Liver (tissue), 3 donors: ENCODE measurements at regions not wholly inside any gene's neighbourhood (a gene's known extent, or its start where the extent isn't known, plus 50 kb on each side); places are given as distances from the start of the nearest gene placed in this dataset.

Experiments
- EGR1 ChIP-seq, 2 donors: IDR thresholded peaks; 2 replicates each; pipeline ENCODE4 v1.6.1; 2016 to 2018; ENCODE audit warnings: antibody characterized with exemption in 2 of 2, low read depth in 2 of 2
- GABPA ChIP-seq, 2 donors: IDR thresholded peaks in 1 of 2; conservative IDR thresholded peaks in 1 of 2; 2 replicates each; pipeline ENCODE4 v1.6.1; 2016; ENCODE audit warnings: antibody characterized with exemption in 2 of 2, mild to moderate bottlenecking in 1 of 2, moderate library complexity in 1 of 2
- SP1 ChIP-seq: IDR thresholded peaks from 2 replicates; pipeline ENCODE4 v1.6.1; 2018; ENCODE audit warnings: antibody characterized with exemption, mild to moderate bottlenecking
- TAF1 ChIP-seq: conservative IDR thresholded peaks from 2 replicates; pipeline ENCODE4 v1.6.1; 2016; ENCODE audit warnings: antibody characterized with exemption, mild to moderate bottlenecking
- YY1 ChIP-seq: IDR thresholded peaks from 2 replicates; pipeline ENCODE4 v1.6.1; 2016; ENCODE audit warnings: antibody characterized with exemption, mild to moderate bottlenecking
- TF ChIP-seq, protein P1 (sequence below): fragments of 150-350 bp; IDR thresholded peaks from 2 replicates; pipeline ENCODE4 v1.5.1; 2017; ENCODE audit warnings: improper control_type of control experiment, low read depth, low read length; ENCODE audit not compliant: missing input control
- TF ChIP-seq, protein P2 (sequence below): IDR thresholded peaks from 2 replicates; pipeline ENCODE4 v1.6.1; 2016; ENCODE audit warnings: antibody characterized with exemption
- TF ChIP-seq, protein P3 (sequence below): IDR thresholded peaks from 2 replicates; pipeline ENCODE4 v1.6.1; 2016; ENCODE audit warnings: antibody characterized with exemption
- TF ChIP-seq, protein P4 (sequence below): IDR thresholded peaks from 2 replicates; pipeline ENCODE4 v1.6.1; 2016; ENCODE audit warnings: antibody characterized with exemption, mild to moderate bottlenecking
- donor health status: healthy.
- donor health status: healthy.

DNA sequence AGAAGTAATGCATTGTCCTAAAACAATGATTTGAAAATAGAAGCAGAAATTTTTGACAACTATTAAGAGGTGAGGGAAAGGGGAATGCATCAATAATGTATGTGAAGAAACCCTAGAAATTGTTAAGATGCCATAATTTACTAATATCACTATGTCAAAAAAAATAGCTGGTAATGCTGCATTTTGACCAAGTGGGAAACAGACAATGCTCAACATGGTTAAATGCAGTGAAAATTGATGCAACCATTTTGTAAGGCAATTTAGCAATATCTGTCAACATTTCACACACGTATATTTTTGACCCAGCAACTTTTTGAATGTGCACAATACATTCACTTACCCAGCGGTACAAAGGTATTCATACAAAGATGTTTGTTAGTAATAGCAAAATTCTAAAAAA, 381.6 kb downstream of the CDH11 start:
- TF ChIP-seq, protein P1, sequence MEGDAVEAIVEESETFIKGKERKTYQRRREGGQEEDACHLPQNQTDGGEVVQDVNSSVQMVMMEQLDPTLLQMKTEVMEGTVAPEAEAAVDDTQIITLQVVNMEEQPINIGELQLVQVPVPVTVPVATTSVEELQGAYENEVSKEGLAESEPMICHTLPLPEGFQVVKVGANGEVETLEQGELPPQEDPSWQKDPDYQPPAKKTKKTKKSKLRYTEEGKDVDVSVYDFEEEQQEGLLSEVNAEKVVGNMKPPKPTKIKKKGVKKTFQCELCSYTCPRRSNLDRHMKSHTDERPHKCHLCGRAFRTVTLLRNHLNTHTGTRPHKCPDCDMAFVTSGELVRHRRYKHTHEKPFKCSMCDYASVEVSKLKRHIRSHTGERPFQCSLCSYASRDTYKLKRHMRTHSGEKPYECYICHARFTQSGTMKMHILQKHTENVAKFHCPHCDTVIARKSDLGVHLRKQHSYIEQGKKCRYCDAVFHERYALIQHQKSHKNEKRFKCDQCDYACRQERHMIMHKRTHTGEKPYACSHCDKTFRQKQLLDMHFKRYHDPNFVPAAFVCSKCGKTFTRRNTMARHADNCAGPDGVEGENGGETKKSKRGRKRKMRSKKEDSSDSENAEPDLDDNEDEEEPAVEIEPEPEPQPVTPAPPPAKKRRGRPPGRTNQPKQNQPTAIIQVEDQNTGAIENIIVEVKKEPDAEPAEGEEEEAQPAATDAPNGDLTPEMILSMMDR: no peak
- TF ChIP-seq SP1: no peak
- TF ChIP-seq, protein P2, sequence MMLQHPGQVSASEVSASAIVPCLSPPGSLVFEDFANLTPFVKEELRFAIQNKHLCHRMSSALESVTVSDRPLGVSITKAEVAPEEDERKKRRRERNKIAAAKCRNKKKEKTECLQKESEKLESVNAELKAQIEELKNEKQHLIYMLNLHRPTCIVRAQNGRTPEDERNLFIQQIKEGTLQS: no peak
- TF ChIP-seq, protein P3, sequence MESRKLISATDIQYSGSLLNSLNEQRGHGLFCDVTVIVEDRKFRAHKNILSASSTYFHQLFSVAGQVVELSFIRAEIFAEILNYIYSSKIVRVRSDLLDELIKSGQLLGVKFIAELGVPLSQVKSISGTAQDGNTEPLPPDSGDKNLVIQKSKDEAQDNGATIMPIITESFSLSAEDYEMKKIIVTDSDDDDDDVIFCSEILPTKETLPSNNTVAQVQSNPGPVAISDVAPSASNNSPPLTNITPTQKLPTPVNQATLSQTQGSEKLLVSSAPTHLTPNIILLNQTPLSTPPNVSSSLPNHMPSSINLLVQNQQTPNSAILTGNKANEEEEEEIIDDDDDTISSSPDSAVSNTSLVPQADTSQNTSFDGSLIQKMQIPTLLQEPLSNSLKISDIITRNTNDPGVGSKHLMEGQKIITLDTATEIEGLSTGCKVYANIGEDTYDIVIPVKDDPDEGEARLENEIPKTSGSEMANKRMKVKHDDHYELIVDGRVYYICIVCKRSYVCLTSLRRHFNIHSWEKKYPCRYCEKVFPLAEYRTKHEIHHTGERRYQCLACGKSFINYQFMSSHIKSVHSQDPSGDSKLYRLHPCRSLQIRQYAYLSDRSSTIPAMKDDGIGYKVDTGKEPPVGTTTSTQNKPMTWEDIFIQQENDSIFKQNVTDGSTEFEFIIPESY: no peak
- TF ChIP-seq EGR1 (IDR thresholded peaks at IDR 0.05; ENCODE audit: low read depth in 2 of 2): no peak
- TF ChIP-seq YY1: no peak
- TF ChIP-seq, protein P4, sequence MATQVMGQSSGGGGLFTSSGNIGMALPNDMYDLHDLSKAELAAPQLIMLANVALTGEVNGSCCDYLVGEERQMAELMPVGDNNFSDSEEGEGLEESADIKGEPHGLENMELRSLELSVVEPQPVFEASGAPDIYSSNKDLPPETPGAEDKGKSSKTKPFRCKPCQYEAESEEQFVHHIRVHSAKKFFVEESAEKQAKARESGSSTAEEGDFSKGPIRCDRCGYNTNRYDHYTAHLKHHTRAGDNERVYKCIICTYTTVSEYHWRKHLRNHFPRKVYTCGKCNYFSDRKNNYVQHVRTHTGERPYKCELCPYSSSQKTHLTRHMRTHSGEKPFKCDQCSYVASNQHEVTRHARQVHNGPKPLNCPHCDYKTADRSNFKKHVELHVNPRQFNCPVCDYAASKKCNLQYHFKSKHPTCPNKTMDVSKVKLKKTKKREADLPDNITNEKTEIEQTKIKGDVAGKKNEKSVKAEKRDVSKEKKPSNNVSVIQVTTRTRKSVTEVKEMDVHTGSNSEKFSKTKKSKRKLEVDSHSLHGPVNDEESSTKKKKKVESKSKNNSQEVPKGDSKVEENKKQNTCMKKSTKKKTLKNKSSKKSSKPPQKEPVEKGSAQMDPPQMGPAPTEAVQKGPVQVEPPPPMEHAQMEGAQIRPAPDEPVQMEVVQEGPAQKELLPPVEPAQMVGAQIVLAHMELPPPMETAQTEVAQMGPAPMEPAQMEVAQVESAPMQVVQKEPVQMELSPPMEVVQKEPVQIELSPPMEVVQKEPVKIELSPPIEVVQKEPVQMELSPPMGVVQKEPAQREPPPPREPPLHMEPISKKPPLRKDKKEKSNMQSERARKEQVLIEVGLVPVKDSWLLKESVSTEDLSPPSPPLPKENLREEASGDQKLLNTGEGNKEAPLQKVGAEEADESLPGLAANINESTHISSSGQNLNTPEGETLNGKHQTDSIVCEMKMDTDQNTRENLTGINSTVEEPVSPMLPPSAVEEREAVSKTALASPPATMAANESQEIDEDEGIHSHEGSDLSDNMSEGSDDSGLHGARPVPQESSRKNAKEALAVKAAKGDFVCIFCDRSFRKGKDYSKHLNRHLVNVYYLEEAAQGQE: no peak
- TF ChIP-seq TAF1: no peak
- no peak for TF ChIP-seq GABPA (IDR thresholded peaks at IDR 0.05 in 1 of 2, conservative IDR thresholded peaks at IDR 0.05 in 1 of 2)
